K562 (cell line): ENCODE measurements at regions not wholly inside any gene's neighbourhood (a gene's known extent, or its start where the extent isn't known, plus 50 kb on each side); places are given as distances from the start of the nearest gene placed in this dataset.

ENCODE experiments used
- CHD4 ChIP-seq: fragments of 200-600 bp; sonication (generic); IDR thresholded peaks from 3 replicates; pipeline ENCODE4 v1.6.1; 2012; ENCODE audit warnings: low read depth, mild to moderate bottlenecking, mixed read lengths, low read length, inconsistent platforms; ENCODE audit not compliant: insufficient read depth, insufficient replicate concordance, poor library complexity, severe bottlenecking
- E2F3 ChIP-seq: fragments of 250-450 bp; sonication (Bioruptor Pico); IDR thresholded peaks from 2 replicates; pipeline ENCODE4 v1.4.0; 2020; ENCODE audit warnings: mild to moderate bottlenecking
- GABPB1 ChIP-seq: sonication (generic); formaldehyde crosslinking; IDR thresholded peaks from 2 replicates; pipeline ENCODE4 v1.8.0; 2022; ENCODE audit warnings: mild to moderate bottlenecking, missing genetic modification reagents
- KDM1A ChIP-seq, 2 experiments: fragments of 450-650 bp; IDR thresholded peaks; 2 replicates each; pipeline ENCODE4 v1.6.1; 2016; ENCODE audit warnings: mild to moderate bottlenecking in 2 of 2
- MAZ ChIP-seq, 2 experiments: fragments of 450-650 bp in 1 of 2; sonication (generic) in 1 of 2; formaldehyde crosslinking; IDR thresholded peaks in 1 of 2; conservative IDR thresholded peaks in 1 of 2; 2 replicates each; pipeline versions ENCODE4 v1.4.0 to v1.5.0; 2020; ENCODE audit warnings: mild to moderate bottlenecking in 1 of 2, missing genetic modification reagents in 1 of 2
- MECOM ChIP-seq: fragments of 250-450 bp; sonication (Bioruptor Pico); IDR thresholded peaks from 2 replicates; pipeline ENCODE4 v1.8.0; 2022; ENCODE audit warnings: inconsistent platforms
- PML ChIP-seq: IDR thresholded peaks from 2 replicates; pipeline ENCODE4 v1.6.1; 2012; ENCODE audit warnings: low read length, inconsistent platforms
- RB1 ChIP-seq: fragments of 450-650 bp; IDR thresholded peaks from 2 replicates; pipeline ENCODE4 v1.6.1; 2017; ENCODE audit warnings: low read depth, mild to moderate bottlenecking
- SIRT6 ChIP-seq: IDR thresholded peaks from one replicate; pipeline ENCODE4 v1.6.1; 2012; ENCODE audit warnings: low read depth, mild to moderate bottlenecking, control low read depth, inconsistent platforms, low read length, moderate library complexity
- SMARCA5 ChIP-seq: fragments of 450-650 bp; IDR thresholded peaks from 2 replicates; pipeline ENCODE4 v1.6.1; 2016
- SP1 ChIP-seq: sonication (generic); formaldehyde crosslinking; IDR thresholded peaks from 2 replicates; pipeline ENCODE4 v1.8.1; 2022; ENCODE audit warnings: mild to moderate bottlenecking, missing genetic modification reagents
- STAT5B ChIP-seq: fragments of 250-450 bp; sonication (Bioruptor Pico); IDR thresholded peaks from 2 replicates; pipeline ENCODE4 v1.8.0; 2021; ENCODE audit warnings: mild to moderate bottlenecking, inconsistent platforms
- USF1 ChIP-seq: sonication (generic); formaldehyde crosslinking; IDR thresholded peaks from 2 replicates; pipeline ENCODE4 v1.9.0; 2022; ENCODE audit warnings: mild to moderate bottlenecking, missing genetic modification reagents
- YY1 ChIP-seq, 3 experiments: IDR thresholded peaks; 2 replicates each; pipeline ENCODE4 v1.6.1; 2011; ENCODE audit warnings: low read length in 2 of 3, mild to moderate bottlenecking in 2 of 3, moderate library complexity in 2 of 3, borderline replicate concordance in 1 of 3, control low read depth in 1 of 3, low read depth in 1 of 3; ENCODE audit not compliant: insufficient read depth in 3 of 3, insufficient replicate concordance in 2 of 3, control insufficient read depth in 1 of 3, insufficient read length in 1 of 3; ENCODE audit errors: extremely low read depth in 1 of 3
- ZKSCAN1 ChIP-seq: fragments of 150-350 bp; IDR thresholded peaks from 2 replicates; pipeline ENCODE4 v1.6.1; 2016; ENCODE audit warnings: low read depth, low read length
- TF ChIP-seq, protein P1 (sequence below), 3 experiments: fragments of 200-800 bp in 1 of 3; fragments of 250-450 bp in 1 of 3; fragments of 450-650 bp in 1 of 3; sonication (Bioruptor Pico) in 1 of 3; sonication (Bioruptor generic) in 1 of 3; formaldehyde crosslinking in 1 of 3; IDR thresholded peaks; 2 replicates each; pipeline versions ENCODE4 v1.6.1 to v1.8.0; 2016 to 2022; ENCODE audit warnings: mild to moderate bottlenecking in 2 of 3, missing genetic modification characterization in 2 of 3, missing compliant biosample characterization in 1 of 3, moderate library complexity in 1 of 3
- TF ChIP-seq, protein P2 (sequence below): fragments of 450-650 bp; IDR thresholded peaks from 2 replicates; pipeline ENCODE4 v1.6.1; 2018; ENCODE audit not compliant: partially characterized antibody

DNA sequence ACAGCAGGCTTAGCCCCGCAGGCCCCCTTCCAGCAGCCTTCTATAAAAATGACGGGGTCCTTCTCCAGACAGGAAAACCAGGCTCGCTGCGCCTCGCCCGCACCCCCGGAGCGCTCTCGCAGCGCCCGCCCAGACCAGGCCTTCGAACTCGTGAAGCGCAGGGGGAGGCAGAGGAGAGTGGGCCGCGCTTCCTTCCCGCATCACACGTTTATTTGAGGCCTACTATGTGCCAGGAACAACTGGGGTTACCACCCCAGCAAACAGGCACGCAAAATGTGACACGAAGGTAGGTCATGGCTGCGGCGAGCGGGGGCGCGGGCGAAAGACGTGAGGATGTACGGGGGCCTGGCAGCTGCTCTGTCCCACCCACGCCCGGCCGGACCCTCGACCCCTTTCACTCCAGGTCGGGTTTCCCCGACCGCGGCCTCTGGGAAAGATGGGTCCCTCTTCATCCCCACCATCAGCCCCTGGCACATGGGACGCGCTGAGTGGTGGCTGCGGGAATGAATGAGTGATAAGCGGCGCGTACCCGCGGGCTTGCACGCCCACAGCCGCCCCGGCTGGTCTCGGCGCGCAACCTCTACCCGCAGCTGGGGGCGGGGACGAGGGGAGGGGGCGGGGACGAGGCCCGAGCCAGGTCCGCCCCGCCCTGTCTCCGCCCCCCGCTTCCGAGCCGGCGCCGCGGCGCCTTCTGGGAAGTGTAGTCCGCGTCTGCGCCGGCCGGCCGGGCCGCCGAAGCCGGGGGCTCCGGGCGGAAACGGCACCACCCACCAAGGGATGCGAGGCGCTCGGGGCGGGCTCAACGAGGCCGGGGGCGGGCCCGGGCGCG lies 59.1 kb downstream of the ZNF467 start (continued):
- TF ChIP-seq, protein P1, sequence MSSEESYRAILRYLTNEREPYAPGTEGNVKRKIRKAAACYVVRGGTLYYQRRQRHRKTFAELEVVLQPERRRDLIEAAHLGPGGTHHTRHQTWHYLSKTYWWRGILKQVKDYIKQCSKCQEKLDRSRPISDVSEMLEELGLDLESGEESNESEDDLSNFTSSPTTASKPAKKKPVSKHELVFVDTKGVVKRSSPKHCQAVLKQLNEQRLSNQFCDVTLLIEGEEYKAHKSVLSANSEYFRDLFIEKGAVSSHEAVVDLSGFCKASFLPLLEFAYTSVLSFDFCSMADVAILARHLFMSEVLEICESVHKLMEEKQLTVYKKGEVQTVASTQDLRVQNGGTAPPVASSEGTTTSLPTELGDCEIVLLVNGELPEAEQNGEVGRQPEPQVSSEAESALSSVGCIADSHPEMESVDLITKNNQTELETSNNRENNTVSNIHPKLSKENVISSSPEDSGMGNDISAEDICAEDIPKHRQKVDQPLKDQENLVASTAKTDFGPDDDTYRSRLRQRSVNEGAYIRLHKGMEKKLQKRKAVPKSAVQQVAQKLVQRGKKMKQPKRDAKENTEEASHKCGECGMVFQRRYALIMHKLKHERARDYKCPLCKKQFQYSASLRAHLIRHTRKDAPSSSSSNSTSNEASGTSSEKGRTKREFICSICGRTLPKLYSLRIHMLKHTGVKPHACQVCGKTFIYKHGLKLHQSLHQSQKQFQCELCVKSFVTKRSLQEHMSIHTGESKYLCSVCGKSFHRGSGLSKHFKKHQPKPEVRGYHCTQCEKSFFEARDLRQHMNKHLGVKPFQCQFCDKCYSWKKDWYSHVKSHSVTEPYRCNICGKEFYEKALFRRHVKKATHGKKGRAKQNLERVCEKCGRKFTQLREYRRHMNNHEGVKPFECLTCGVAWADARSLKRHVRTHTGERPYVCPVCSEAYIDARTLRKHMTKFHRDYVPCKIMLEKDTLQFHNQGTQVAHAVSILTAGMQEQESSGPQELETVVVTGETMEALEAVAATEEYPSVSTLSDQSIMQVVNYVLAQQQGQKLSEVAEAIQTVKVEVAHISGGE (CRISPR knock-in tag; IDR thresholded peaks at IDR 0.05) = peak in 1 of 3 experiments; percentile 91; a peak in 2 of 6 replicates
- TF ChIP-seq SMARCA5 = 0 out of 2 replicates have a peak, but pooled peaks have one; percentile 15
- no peak for TF ChIP-seq USF1 (CRISPR knock-in tag)
- TF ChIP-seq YY1 (IDR thresholded peaks at IDR 0.05; ENCODE audit: borderline replicate concordance in 1 of 3, control insufficient read depth in 1 of 3, extremely low read depth in 1 of 3, insufficient read depth in 3 of 3, insufficient read length in 1 of 3, insufficient replicate concordance in 2 of 3, low read depth in 1 of 3, low read length in 2 of 3) = peak in 2 of 3 experiments; percentile 35 to 57
- no peak for TF ChIP-seq PML
- TF ChIP-seq ZKSCAN1 = peak; percentile 97
- no peak for TF ChIP-seq E2F3 (CRISPR knock-in tag)
- TF ChIP-seq STAT5B (CRISPR knock-in tag) = no peak
- peak; percentile 67; the same call in 1 of the 2 replicates for TF ChIP-seq RB1
- peak in 1 of 2 experiments; percentile 6; a peak in 1 of 4 replicates for TF ChIP-seq KDM1A (IDR thresholded peaks at IDR 0.05)
- TF ChIP-seq GABPB1 (CRISPR knock-in tag) = peak; percentile 70; the same call in 1 of the 2 replicates
- peak; percentile 37 for TF ChIP-seq SP1
- peak; percentile 44 to 67; a peak in 2 of 4 replicates for TF ChIP-seq MAZ (CRISPR knock-in tag; conservative IDR thresholded peaks at IDR 0.05 in 1 of 2, IDR thresholded peaks at IDR 0.05 in 1 of 2)
- no peak for TF ChIP-seq MECOM
- no peak for TF ChIP-seq SIRT6
- TF ChIP-seq, protein P2, sequence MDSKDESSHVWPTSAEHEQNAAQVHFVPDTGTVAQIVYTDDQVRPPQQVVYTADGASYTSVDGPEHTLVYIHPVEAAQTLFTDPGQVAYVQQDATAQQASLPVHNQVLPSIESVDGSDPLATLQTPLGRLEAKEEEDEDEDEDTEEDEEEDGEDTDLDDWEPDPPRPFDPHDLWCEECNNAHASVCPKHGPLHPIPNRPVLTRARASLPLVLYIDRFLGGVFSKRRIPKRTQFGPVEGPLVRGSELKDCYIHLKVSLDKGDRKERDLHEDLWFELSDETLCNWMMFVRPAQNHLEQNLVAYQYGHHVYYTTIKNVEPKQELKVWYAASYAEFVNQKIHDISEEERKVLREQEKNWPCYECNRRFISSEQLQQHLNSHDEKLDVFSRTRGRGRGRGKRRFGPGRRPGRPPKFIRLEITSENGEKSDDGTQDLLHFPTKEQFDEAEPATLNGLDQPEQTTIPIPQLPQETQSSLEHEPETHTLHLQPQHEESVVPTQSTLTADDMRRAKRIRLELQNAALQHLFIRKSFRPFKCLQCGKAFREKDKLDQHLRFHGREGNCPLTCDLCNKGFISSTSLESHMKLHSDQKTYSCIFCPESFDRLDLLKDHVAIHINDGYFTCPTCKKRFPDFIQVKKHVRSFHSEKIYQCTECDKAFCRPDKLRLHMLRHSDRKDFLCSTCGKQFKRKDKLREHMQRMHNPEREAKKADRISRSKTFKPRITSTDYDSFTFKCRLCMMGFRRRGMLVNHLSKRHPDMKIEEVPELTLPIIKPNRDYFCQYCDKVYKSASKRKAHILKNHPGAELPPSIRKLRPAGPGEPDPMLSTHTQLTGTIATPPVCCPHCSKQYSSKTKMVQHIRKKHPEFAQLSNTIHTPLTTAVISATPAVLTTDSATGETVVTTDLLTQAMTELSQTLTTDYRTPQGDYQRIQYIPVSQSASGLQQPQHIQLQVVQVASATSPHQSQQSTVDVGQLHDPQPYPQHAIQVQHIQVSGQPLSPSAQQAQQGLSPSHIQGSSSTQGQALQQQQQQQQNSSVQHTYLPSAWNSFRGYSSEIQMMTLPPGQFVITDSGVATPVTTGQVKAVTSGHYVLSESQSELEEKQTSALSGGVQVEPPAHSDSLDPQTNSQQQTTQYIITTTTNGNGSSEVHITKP = no peak
- TF ChIP-seq CHD4 = peak; percentile 35
